NCI-H2227 (cell line): ENCODE measurements at regions not wholly inside any gene's neighbourhood (a gene's known extent, or its start where the extent isn't known, plus 50 kb on each side); places are given as distances from the start of the nearest gene placed in this dataset.
"Not testable (repeated sequence)": the region's sequence is repeated elsewhere in the genome, so short reads cannot be mapped to it uniquely, and the experiment has no call there.

Source experiments
- DNase-seq: peaks from one replicate; lab custom pipeline; 2025; ENCODE audit not compliant: unreplicated experiment; lab: John Stamatoyannopoulos, UW

DNA sequence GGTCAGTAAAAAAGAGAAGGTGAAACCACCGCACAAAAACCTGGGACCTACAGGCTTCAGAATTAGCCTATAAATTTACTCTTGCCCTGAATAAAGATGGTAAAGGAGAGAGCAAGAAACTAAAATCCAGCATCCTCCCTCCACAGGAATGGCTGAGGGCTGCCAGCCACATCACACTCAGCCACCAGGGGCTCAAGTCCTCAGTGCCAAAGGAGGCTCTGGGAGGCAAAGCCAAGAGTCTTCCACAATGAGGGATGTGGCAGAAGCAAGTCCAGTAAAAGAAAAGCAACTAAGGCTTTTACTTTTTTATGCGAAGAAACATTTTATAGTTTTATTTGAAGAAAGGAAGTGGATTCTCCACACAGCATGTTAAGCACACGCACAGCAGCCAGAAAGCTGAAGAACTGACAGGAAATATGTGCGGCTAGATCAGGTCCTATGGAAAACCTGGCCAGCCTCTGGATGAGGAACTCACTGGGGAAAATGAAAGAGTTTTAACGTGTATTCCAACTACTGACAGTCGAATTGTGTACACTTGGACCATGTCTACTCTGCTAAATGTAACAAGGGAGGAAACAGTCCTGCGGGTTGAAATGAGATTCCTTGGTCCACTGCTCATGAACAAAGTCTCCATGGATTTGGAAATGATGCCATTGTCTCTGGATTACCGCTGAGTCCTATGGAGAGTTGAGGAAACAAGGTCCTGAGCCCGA, 219.4 kb upstream of the SSTR4 start:
- DNase-seq = no peak

DNA sequence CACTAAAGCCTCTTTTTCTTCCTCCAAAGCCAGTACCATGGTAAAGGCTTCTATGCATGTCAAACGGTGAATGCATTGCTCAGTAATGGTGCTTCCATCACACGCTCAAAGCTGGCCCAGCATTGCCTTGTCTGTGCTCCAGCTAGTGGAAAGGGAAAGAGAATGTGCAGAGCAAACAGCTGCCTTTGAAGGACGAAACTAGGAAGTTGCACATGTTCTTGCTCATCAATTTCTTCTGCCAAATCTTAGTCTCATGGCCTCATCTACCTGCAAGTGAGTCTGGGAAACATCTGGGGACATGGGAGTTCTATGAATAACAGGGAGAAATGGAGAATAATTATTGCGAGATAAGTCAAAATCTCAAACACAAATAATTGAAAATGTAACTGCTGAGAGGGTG, 216.5 kb upstream of the SSTR4 start:
- no peak for DNase-seq

DNA sequence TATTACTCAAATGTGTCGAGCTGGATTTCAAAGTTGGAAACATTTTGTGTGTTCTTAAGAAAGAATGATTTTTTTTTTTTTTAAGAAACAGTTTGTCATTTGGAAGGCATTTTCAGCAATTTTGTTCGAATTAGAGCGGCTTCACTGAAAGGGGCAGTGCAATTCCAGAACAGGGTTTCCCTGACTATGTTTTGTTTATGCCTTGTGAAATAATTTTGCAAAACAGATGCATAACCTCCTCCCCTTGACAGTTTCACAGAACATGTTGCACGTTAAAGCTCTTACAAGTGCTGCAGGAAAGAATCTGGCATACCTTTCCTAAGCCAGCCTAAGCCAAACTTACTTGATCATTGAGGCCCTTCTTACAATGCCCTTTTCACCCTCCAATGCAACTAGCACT, 216.0 kb upstream of the SSTR4 start:
- DNase-seq = no peak

DNA sequence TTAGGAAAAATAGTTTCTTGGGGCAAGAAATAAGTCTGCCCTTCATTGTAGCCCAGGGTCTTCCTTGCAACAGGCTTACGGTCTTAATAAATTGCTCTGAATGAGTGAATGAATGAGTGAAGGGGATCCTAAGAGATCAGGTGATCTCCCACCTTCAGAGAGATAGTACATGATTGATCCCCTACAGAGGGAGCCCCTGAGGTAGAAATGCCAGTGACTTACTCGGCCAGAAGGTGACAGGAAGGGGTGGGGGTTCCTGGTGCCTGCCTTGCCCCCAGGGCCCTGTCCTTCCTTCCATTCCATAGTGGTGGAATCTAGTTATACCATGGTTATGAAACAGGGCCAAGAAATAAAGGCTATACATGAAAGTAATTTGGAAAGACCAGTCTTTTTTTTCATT, 215.3 kb upstream of the SSTR4 start:
- no peak for DNase-seq

DNA sequence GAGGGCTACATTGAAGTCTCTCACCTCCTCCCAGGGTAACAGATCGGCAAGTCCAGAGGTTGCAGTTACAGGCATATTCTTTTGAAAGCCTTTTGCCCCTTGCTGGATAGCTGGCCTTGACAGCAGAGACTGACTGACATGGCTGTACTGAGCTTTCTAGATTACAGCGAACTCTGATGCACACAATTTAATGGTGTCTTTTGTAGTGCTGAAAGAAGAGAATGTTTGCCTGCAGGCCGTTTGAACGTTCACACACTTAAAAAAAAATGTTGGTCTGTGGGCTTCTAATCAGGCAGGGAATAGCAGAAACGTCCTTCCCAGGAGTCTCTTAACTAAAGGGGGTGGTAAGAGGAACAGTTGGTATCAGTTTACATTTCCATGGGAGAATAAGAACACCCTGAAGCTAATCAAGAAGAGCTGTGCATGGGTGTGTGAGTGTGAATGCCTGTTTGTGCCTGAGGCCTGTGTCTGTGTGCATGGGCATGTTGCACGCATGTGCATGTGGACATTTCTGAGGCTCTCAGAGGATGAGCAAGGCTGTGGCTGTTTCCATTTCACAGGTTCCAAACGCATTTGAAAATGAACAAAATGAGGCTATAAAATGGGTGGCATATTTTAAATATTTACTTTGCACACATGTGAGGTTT, 213.9 kb upstream of the SSTR4 start:
- DNase-seq = no peak

DNA sequence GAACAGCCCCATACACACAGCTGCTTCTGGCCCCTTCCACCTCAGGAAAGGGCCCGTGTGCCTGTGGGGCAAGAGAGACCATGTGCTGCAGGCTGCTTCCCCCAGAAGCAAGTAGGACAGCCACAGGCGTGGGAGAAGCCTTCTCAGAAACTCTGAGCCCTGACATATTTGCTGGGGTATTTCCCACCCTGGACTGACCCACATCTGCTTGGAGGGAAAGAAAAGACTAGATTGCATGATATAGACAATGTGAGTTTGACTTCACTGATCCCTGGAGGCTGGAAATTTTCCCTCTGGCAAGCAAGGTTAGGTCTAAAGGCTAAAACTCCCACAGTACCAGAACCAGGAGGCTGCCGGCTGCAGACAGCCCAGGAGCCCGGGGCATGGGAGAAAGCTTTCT, 213.3 kb upstream of the SSTR4 start:
- DNase-seq = no peak

DNA sequence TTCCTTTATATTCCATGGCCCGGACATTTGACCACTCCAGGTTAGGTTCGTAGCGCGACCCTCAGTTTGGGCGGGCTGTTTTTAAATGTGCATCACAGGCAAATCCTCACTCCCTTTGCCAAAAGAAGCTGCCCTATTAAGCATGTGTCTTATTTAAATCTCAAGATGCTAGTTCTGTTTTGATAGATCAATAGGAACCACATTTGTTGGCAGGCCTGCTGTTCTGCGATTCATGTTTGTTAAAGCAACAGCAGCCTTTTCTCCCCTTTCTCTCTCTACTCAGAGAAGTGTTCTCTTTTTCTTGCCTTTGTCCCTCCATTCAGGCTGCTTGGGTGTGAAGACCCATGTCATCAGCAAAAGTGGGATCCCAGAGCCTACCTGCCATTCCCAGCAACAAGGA, 212.0 kb upstream of the SSTR4 start:
- no peak for DNase-seq

DNA sequence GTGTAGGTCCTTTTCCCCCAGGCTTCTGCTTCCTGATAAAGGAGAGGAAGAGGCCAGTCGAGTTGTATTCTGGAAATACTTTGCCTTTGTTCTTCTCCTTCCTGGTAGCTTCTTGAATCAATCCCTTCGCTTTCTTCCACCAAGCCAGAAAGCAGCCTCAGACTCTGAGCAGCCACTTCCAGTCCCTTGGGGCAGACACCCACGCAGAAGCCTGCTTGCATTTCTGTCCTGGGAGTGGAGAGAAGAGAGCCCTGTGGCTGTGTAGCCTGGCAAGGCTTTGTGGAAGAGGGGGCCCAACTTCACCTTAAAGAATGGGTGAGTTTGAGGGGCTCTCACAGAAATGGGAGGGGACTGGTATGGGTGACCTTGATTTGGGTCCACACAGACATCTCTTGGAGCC, 211.0 kb upstream of the SSTR4 start:
- DNase-seq = no peak

DNA sequence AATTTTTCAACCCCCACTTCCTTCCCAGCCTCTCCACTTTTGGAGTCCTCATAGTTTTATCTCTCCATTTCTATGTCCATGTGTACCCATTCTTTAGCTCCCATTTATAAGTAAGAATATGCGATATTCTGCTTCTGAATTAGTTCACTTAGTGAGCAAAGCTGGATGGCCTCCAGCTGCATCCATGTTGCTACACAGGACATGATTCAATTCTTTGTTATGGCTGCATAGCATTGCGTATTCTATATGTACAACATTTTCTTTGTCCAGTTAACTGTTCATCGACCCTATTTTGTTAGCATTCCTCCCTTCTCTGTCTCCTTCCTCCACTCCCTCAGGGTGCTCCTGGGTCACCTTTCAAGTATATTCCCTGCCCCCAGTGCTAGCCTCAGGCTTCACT, 210.0 kb upstream of the SSTR4 start:
- DNase-seq = no peak

DNA sequence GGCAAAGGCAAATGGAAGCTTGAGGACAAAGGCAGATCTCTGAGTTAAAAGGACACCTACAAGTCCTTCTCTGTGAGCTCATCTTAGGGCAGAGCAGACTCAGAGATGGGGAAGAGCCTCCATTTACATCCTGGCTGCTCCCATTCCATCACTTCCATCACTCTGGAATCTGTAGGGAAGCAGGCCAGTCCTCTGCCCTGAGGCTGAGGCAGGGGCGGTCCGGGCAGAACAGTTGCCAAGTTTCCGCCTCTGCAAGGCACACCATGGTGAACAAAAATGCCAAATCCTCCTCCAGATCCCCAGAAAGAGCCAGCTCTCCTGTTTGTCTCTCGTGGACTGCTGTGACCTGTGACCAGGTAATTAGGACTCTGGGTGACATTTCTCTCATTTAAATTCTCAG, 209.6 kb upstream of the SSTR4 start:
- DNase-seq = no peak

DNA sequence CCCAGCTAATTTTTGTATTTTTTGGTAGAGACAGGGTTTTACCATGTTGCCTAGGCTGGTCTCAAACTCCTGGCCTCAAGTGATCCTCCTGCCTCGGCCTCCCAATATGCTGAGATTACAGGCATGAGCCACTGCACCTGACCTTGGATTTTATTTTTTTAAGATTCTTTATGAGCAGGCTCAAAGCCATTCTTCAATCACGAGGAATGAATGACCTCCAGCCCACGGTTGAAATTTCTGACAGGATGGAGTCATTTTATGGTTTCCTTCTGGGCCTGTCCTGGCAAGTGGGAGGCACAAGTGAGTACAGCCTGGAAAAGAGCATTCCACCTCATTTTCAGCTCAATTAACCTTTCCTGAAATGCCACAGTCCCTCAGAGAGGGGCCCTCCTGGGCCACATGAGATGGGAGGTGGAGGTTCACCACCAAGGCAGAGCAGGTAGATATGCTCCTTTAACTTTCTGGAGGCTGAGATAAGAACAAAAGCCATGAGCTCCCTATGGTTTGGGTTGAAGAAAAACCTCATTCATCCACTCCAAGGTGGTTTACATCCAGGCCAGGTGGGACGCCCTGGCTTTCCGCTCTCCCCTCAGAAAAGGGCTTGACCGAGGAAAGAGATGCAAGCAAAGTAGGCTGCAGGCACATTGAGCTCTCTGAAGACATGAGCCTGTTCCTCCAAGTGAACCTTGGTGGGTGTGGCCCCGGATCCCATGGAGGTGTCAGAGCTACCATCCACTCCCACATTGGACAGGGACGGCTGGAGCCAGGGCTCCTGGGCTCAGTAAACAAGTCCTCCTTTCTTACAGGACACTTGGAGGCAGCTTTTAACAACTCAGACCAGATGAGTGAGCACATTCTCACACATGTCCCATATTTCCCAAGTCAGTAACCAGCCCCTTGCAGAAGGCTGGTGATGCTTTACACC, 208.5 kb upstream of the SSTR4 start:
- DNase-seq = no peak

DNA sequence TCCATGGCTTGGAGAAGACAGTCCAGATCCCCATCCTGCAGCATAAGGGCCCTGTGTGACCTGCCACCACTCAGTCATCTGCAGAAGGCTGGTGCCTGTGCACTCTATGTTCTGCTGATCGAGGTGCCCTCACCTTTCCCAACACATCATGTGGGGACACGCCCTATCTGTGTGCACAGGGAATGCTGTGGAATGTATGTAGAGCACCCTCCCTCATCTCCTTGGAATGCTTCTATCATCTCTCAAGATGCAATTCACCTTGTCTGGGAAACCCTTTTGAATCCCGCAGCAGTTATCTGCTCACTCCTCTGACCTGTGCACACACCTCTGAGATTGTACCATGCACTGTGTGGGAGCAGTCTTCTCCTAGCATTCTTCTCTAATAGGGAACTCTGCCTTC, 207.2 kb upstream of the SSTR4 start:
- no peak for DNase-seq

DNA sequence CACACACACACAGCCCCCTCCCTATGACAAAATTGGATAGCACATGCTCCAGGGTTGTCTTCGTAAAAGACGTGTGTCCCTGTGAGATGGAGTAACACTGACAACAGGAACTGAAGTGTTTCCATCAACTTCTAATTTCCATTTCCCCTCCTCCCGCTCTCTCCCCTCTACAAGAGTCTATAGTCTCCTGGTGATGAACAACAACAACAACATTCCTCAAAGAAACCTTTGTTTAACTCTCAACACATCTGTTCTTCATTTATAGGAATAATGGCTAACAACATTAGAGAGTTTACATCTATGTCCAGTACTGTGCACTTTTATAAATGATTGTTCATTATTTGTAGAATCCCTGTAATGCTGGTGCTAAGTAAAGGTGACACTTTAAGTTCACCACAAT, 205.8 kb upstream of the SSTR4 start:
- no peak for DNase-seq

DNA sequence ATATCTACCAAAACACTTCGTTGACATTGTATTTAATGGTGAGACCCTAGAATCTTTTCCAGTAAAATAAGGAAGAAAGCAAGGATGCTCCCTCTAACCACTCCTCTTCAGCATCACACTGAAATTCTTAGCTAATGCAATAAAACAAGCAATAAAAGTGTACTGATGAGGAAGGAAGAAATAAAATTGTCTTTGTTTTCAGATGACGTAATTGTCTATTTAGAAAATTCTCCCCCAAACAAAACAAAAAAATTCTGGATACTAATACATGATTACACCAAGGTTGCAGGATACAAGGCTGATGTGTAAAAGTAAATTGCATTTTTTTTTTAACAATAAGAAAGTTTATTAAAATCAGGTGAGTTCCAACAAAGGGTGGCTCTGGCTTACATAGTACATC, 205.0 kb upstream of the SSTR4 start:
- no peak for DNase-seq

DNA sequence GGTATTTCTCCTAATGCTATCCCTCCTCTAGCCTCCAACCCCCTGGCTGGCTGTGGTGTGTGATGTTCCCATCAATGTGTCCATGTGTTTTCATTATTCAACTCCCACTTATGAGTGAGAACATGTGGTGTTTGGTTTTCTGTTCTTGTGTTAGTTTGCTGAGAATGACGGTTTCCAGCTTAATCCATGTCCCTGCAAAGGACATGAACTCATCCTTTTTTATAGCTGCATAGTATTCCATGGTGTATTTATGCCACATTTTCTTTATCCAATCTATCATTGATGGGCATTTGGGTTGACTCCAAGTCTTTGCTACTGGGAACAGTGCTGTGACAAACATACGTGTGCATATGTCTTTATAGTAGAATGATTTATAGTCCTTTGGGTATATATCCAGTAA, 204.4 kb upstream of the SSTR4 start:
- DNase-seq = not testable (repeated sequence)

DNA sequence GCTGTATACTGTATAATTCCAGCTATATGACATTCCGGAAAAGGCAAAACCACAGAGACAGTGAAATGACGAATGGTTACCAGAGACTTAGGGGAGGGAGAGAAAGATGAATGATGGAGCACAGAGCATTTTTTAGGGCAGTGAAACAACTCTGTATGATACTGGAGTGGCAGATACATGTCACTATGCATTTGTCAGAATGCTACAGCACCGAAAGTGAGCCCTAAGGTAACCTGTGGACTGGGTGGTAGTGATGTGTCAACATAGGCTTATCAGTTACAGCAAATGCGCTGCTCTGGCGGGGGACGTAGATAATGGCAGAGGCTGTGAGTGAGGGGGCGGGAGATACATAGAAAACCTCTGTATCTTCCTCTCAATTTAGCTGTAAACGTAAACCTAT, 201.3 kb upstream of the SSTR4 start:
- no peak for DNase-seq

DNA sequence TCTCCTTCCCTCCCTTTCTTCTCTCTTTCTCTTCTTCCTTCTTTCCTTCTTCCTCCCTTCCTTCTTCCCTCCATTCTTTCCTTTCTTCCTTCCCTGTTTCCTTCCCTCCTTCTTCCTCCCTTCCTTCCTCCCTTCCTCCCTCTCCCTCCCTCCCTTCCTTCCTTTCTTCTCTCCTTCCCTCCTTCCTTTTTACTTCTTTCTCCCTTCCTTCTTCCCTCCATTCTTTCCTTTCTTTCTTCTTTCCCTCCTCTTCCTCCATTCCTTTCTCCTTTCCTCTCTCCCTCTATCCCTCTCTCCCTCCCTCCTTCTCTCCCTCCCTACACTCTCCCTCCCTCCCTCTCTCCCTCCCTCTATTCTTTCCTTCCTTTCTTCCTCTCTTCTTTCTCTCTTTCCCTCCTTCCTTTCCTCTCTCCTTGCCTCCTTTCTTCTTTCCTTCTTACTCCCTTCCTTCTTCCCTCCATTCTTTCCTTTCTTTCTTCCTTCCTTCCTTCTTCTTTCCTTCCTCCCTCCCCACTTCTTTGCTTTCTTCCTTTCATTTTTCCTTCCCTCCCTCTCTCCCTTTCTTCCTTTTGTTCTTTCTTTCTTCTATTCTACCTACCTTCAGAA, 200.4 kb upstream of the SSTR4 start:
- DNase-seq = no peak

DNA sequence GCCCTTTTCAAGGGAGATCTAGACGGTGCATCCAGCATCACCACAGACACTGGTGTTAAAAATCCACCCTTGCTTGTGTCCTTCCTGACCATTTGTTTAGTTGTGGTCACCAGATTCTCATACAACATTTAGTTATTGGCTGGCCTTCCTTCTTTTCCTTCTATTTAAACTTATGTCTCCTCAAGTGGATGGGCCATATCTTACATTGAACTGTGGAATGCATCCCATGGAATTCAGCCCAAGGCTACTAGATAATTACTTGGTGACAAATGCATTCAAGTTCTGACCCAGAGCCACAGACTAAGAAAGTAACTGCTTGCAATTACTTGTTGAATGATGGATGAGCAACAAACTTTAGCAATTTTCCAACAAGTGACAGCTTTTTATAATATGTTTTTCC, 198.9 kb upstream of the SSTR4 start:
- no peak for DNase-seq

DNA sequence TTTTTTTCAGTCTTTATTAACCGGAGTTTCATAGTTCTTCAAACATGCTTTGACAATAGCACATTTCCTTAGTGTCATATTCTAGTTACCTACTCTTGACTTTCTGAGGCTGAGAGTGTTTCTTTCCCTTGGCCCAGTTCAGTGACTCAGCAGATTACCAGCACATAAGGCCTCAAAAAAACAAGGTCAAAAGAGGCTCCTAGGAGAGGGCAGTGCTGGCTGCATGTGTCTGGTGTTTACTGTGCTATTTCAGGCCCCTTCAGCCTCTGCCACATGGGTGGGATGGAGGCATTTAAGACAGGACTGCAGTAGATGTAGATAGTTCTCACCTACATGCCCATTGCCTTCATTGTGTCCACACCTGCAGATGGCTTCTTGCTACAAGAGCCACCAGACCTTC, 198.2 kb upstream of the SSTR4 start:
- no peak for DNase-seq

DNA sequence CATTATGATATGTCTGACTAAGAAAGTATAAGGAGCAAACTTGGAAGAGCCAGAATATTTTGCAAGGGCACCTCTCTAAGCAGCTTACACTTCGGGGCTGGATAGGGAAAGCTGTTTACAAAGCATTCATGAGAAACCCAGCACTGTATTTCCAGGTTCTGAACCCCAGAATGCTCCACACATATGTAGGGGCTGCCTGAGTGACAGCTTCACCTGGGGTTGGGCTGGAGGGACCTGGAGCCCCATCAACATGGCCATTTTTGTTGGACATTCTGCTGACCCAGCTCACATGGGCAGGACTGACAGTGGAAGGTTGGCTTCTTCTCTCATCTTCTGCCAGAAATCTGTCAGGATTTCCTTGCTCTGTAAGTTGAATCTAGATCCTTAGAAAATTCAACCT, 197.1 kb upstream of the SSTR4 start:
- DNase-seq = no peak

DNA sequence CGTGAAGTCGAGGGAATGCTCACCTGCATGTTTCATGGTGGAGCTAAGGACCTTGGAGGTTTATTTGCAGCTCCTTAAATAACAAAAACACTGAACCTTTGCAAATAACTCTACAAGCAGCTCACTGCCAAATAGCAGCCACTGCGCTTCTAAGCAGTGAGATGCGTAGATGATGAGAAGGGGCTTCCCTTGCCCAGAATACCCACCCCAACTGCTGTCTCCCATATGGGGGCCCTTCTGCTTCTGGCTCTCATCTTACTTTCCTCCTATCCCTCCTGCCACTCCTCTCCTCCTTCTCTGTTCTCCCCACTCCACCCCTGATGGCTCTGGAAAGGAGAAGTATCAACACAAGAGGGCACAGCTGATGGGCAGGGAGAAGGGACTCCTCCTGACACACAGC, 193.3 kb upstream of the SSTR4 start:
- DNase-seq = no peak

DNA sequence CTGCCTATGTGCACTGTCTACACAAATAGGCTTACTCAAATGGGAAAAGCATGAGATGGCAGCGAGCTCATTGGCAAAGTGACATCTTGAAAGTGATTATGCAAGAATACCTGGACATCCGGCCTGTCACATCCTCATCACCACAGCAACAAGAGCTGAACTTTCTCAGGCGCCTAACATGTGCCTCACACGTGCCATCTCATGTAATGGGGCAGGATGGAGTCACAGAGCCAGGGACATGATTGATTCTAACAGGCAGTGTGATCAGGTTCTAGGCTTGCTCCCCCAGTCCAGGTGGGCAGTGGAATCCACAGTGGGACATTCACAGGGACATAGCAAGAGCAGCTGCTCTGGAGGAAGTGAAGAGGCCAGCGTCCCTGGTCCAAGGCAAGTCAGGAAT, 192.3 kb upstream of the SSTR4 start:
- DNase-seq = no peak
